ENCODE measurements at regions not wholly inside any gene's neighbourhood (a gene's known extent, or its start where the extent isn't known, plus 50 kb on each side); places are given as distances from the start of the nearest gene placed in this dataset.

DNA sequence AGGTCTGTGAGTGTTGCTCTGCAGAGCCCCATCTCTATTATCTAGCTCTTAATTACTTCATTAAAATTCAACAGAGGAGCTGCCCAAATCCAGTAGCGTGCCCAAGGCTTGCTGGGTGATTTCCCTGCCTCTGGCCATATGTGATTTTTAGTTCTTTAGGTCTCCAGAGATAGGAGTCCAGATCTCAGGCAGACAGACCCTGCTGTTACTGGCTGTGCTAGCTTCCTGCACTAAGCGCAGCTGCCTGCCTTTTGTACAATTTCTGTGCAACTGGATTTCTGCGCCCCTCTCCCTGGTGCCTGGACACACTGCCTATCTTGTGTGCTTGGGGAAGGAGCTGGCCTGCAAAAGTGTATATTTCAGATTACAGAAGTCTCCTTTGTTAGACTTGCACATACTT lies 136.5 kb downstream of the TDRD15 start (continued):
- TF ChIP-seq, protein P1, sequence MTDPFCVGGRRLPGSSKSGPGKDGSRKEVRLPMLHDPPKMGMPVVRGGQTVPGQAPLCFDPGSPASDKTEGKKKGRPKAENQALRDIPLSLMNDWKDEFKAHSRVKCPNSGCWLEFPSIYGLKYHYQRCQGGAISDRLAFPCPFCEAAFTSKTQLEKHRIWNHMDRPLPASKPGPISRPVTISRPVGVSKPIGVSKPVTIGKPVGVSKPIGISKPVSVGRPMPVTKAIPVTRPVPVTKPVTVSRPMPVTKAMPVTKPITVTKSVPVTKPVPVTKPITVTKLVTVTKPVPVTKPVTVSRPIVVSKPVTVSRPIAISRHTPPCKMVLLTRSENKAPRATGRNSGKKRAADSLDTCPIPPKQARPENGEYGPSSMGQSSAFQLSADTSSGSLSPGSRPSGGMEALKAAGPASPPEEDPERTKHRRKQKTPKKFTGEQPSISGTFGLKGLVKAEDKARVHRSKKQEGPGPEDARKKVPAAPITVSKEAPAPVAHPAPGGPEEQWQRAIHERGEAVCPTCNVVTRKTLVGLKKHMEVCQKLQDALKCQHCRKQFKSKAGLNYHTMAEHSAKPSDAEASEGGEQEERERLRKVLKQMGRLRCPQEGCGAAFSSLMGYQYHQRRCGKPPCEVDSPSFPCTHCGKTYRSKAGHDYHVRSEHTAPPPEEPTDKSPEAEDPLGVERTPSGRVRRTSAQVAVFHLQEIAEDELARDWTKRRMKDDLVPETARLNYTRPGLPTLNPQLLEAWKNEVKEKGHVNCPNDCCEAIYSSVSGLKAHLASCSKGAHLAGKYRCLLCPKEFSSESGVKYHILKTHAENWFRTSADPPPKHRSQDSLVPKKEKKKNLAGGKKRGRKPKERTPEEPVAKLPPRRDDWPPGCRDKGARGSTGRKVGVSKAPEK (CRISPR knock-in tag; IDR thresholded peaks at IDR 0.05; ENCODE audit: borderline replicate concordance) = no peak
- TF ChIP-seq ZNF256 (CRISPR knock-in tag; conservative IDR thresholded peaks at IDR 0.05) (no peak), YY1 (IDR thresholded peaks at IDR 0.05; ENCODE audit: insufficient read depth, insufficient replicate concordance, low read depth, low read length) (no peak), CAMTA2 (CRISPR knock-in tag; IDR thresholded peaks at IDR 0.05; ENCODE audit: borderline replicate concordance) (no peak), ZNF530 (CRISPR knock-in tag; IDR thresholded peaks at IDR 0.05; ENCODE audit: low read depth) (no peak), SRY (CRISPR knock-in tag; IDR thresholded peaks at IDR 0.05) (no peak), REXO4 (CRISPR knock-in tag; IDR thresholded peaks at IDR 0.05; ENCODE audit: borderline replicate concordance) (no peak)
- TF ChIP-seq, protein P2, sequence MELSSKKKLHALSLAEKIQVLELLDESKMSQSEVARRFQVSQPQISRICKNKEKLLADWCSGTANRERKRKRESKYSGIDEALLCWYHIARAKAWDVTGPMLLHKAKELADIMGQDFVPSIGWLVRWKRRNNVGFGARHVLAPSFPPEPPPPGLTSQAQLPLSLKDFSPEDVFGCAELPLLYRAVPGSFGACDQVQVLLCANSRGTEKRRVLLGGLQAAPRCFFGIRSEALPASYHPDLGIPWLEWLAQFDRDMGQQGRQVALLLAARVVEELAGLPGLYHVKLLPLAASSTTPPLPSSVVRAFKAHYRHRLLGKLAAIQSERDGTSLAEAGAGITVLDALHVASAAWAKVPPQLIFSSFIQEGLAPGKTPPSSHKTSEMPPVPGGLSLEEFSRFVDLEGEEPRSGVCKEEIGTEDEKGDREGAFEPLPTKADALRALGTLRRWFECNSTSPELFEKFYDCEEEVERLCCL (CRISPR knock-in tag; IDR thresholded peaks at IDR 0.05; ENCODE audit: borderline replicate concordance) = no peak
- TF ChIP-seq, protein P3, sequence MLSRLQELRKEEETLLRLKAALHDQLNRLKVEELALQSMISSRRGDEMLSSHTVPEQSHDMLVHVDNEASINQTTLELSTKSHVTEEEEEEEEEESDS (CRISPR knock-in tag; IDR thresholded peaks at IDR 0.05; ENCODE audit: borderline replicate concordance) = no peak

DNA sequence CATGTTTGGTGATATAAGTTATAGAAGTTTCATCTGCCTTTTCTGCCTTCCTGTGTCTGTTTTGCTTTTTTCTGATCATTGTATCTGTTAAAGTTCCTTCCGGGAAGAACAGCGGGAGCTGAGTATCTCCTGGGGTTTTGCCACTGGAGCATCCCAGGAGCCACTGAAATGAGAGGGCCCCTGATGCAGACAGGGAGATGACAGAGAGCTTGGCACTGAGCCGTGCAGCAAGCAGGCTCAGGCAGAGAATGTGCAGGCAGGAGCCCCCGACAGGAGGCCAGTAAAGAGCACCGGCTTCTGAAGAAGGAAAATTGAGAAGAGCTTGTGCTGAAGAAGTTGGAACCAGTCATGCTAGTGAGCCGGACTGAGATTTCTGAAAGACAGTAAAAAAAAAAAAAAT lies 137.8 kb downstream of the TDRD15 start:
- POLR2A ChIA-PET = no interaction called here
- ATAC-seq = no peak
- 51% methylated on average over 6 of the region's 6 CpGs for WGBS (ENCODE audit: low lambda C conversion rate)
- no peak for DNase-seq (ENCODE audit: low spot score)
- FAIRE-seq = no peak
- Histone ChIP-seq H3K27ac (ENCODE audit: extremely low read length, insufficient read depth, low read length) (no peak overlapping the region), H3K79me2 (ENCODE audit: insufficient read depth, low read length) (no peaks in the 10 kb centered on the region), H3K36me3 (replicated peaks in 1 of 2; ENCODE audit: control insufficient read depth in 1 of 2, insufficient read depth in 2 of 2, low read length in 2 of 2) (no peaks in the 10 kb centered on the region), H3K4me2 (ENCODE audit: low read depth, low read length) (no peak overlapping the region), H3K4me3 (replicated peaks in 1 of 3; ENCODE audit: insufficient read depth in 1 of 3, low read depth in 2 of 3, low read length in 3 of 3) (no peak overlapping the region), H3K27me3 (ENCODE audit: control insufficient read depth in 1 of 2, insufficient read depth in 2 of 2, low read length in 2 of 2) (peaks cover 0 to 34% of the 10 kb centered on the region in 2 experiments; a peak in 3 of 5 replicates), H4K20me1 (ENCODE audit: insufficient read depth, low read length) (no peaks in the 10 kb centered on the region), H2AFZ (ENCODE audit: low read length) (no peak overlapping the region), H3K4me1 (ENCODE audit: insufficient read depth, low read length) (peaks cover 8% of the 10 kb centered on the region), H3K9me3 (ENCODE audit: low read length) (no peaks in the 10 kb centered on the region), H3K9ac (ENCODE audit: insufficient read depth, low read depth, low read length) (no peak overlapping the region)
- BruUV-seq (replicated peaks) = no TSS peak
- in situ Hi-C loops (cut with HindIII; ENCODE audit: extremely low pct_ligation_motif_present, low pct_unique_long_range_greater_than_20kb) (no loop called here), intact Hi-C loops (cut with micrococcal nuclease; ENCODE audit: unreplicated experiment) (no loop called here)
- CTCF ChIA-PET (ENCODE audit: low intra/inter-chr PET ratio, low total read pairs) = no interaction called here
- TF ChIP-seq, protein P4, sequence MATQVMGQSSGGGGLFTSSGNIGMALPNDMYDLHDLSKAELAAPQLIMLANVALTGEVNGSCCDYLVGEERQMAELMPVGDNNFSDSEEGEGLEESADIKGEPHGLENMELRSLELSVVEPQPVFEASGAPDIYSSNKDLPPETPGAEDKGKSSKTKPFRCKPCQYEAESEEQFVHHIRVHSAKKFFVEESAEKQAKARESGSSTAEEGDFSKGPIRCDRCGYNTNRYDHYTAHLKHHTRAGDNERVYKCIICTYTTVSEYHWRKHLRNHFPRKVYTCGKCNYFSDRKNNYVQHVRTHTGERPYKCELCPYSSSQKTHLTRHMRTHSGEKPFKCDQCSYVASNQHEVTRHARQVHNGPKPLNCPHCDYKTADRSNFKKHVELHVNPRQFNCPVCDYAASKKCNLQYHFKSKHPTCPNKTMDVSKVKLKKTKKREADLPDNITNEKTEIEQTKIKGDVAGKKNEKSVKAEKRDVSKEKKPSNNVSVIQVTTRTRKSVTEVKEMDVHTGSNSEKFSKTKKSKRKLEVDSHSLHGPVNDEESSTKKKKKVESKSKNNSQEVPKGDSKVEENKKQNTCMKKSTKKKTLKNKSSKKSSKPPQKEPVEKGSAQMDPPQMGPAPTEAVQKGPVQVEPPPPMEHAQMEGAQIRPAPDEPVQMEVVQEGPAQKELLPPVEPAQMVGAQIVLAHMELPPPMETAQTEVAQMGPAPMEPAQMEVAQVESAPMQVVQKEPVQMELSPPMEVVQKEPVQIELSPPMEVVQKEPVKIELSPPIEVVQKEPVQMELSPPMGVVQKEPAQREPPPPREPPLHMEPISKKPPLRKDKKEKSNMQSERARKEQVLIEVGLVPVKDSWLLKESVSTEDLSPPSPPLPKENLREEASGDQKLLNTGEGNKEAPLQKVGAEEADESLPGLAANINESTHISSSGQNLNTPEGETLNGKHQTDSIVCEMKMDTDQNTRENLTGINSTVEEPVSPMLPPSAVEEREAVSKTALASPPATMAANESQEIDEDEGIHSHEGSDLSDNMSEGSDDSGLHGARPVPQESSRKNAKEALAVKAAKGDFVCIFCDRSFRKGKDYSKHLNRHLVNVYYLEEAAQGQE (IDR thresholded peaks at IDR 0.05; ENCODE audit: borderline replicate concordance in 1 of 2, low read depth in 1 of 2, low read length in 2 of 2) = no peak
- no peak for TF ChIP-seq HNRNPUL1 (IDR thresholded peaks at IDR 0.05; ENCODE audit: low read depth, low read length)
- TF ChIP-seq ZNF3 (CRISPR knock-in tag; IDR thresholded peaks at IDR 0.05) = no peak
- TF ChIP-seq MAZ (IDR thresholded peaks at IDR 0.05; ENCODE audit: borderline replicate concordance, low read depth, low read length) = no peak
- no peak for TF ChIP-seq MAZ (CRISPR knock-in tag; IDR thresholded peaks at IDR 0.05; ENCODE audit: low read depth)
- TF ChIP-seq SMARCE1 (IDR thresholded peaks at IDR 0.05; ENCODE audit: borderline replicate concordance) = no peak
- TF ChIP-seq SSRP1 (CRISPR knock-in tag; IDR thresholded peaks at IDR 0.05) = no peak
- TF ChIP-seq TAF1 (CRISPR knock-in tag; IDR thresholded peaks at IDR 0.05) = no peak

Data from HepG2 (cell line).